ENCODE measurements at regions not wholly inside any gene's neighbourhood (a gene's known extent, or its start where the extent isn't known, plus 50 kb on each side); places are given as distances from the start of the nearest gene placed in this dataset.

- intact Hi-C loops (cut with DNase I; ENCODE audit: low total_unique reads), result no loop called here
- Histone ChIP-seq H3K27me3 (no peaks in the 10 kb centered on the region), H3K27ac (no peak overlapping the region), H3K36me3 (no peaks in the 10 kb centered on the region), H3K9me3 (no peaks in the 10 kb centered on the region), H3K4me1 (no peaks in the 10 kb centered on the region), H3K4me3 (no peak overlapping the region)
- DNase-seq (ENCODE audit: low spot score in 2 of 2), result no peak
- no peak for TF ChIP-seq POLR2A (IDR thresholded peaks at IDR 0.05)
- no peak for TF ChIP-seq POLR2AphosphoS5 (IDR thresholded peaks at IDR 0.05)
- TF ChIP-seq, protein P1, sequence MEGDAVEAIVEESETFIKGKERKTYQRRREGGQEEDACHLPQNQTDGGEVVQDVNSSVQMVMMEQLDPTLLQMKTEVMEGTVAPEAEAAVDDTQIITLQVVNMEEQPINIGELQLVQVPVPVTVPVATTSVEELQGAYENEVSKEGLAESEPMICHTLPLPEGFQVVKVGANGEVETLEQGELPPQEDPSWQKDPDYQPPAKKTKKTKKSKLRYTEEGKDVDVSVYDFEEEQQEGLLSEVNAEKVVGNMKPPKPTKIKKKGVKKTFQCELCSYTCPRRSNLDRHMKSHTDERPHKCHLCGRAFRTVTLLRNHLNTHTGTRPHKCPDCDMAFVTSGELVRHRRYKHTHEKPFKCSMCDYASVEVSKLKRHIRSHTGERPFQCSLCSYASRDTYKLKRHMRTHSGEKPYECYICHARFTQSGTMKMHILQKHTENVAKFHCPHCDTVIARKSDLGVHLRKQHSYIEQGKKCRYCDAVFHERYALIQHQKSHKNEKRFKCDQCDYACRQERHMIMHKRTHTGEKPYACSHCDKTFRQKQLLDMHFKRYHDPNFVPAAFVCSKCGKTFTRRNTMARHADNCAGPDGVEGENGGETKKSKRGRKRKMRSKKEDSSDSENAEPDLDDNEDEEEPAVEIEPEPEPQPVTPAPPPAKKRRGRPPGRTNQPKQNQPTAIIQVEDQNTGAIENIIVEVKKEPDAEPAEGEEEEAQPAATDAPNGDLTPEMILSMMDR (IDR thresholded peaks at IDR 0.05), result no peak
These were observed 99.9 kb downstream of the NUF2 start for GRCh38 chr1:163421701-163422100.

DNA sequence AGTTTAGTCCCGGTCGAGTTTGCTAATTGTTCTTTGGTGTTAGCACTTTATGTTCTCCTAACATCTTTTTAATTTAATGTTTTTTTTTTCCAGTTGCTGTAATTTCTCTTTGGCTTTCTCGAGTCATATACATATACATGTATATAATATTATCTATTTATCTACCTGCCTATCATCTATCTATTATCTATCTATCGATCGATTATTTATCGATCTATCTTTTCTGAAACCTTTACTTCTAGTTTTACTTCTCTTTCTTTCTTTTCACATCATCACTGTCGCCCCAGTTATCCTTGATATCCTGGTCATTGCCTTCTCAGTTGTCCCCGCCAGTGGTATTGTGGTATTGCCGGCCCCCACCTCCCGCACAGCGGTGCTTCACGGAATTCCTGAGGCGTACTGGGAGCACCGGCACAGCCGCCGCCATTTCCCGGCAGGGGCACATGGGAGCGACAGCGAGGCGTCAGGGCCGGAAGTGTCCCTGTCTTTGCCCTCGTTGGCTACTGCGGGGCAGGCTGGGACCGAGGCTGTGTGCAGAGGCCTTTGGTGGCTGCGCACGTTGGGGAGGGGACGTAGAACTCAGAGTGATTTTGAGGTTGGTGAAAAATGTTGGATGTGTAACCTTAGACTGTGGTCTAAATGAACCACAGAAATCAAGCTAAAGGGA, 101.1 kb downstream of the NUF2 start:
- TF ChIP-seq, protein P1 (IDR thresholded peaks at IDR 0.05), result no peak
- TF ChIP-seq POLR2AphosphoS5 (IDR thresholded peaks at IDR 0.05) (no peak), POLR2A (IDR thresholded peaks at IDR 0.05) (no peak)
- no peak overlapping the region for H3K4me3 ChIP-seq
- H3K27ac ChIP-seq, result no peak overlapping the region
- DNase-seq (ENCODE audit: low spot score in 2 of 2), result no peak
- H3K27me3 ChIP-seq, result no peaks in the 10 kb centered on the region
- H3K9me3 ChIP-seq, result no peaks in the 10 kb centered on the region
- intact Hi-C loops (cut with DNase I; ENCODE audit: low total_unique reads), result no loop called here
- H3K36me3 ChIP-seq, result no peaks in the 10 kb centered on the region
- H3K4me1 ChIP-seq, result no peaks in the 10 kb centered on the region

GRCh38 chr1:163426505-163427251, 104.9 kb downstream of the NUF2 start:
- Histone ChIP-seq H3K27me3 (no peaks in the 10 kb centered on the region), H3K4me1 (no peaks in the 10 kb centered on the region), H3K9me3 (no peaks in the 10 kb centered on the region), H3K36me3 (no peaks in the 10 kb centered on the region), H3K27ac (no peak overlapping the region), H3K4me3 (no peak overlapping the region)
- intact Hi-C loops (cut with DNase I; ENCODE audit: low total_unique reads), result no loop called here
- DNase-seq (ENCODE audit: low spot score in 2 of 2), result no peak
- no peak for TF ChIP-seq POLR2A (IDR thresholded peaks at IDR 0.05)
- TF ChIP-seq, protein P1 (IDR thresholded peaks at IDR 0.05), result no peak
- TF ChIP-seq POLR2AphosphoS5 (IDR thresholded peaks at IDR 0.05), result no peak

GRCh38 chr1:163427279-163427678, 105.5 kb downstream of the NUF2 start:
- TF ChIP-seq POLR2AphosphoS5 (IDR thresholded peaks at IDR 0.05) (no peak), POLR2A (IDR thresholded peaks at IDR 0.05) (no peak)
- TF ChIP-seq, protein P1 (IDR thresholded peaks at IDR 0.05), result no peak
- Histone ChIP-seq H3K4me3 (no peak overlapping the region), H3K27me3 (no peaks in the 10 kb centered on the region), H3K4me1 (no peaks in the 10 kb centered on the region), H3K36me3 (no peaks in the 10 kb centered on the region), H3K9me3 (peaks cover 0 to 1% of the 10 kb centered on the region in 2 donors), H3K27ac (no peak overlapping the region)
- intact Hi-C loops (cut with DNase I; ENCODE audit: low total_unique reads), result no loop called here
- DNase-seq (ENCODE audit: low spot score in 2 of 2), result no peak

- no peak for DNase-seq (ENCODE audit: low spot score in 2 of 2)
- Histone ChIP-seq H3K9me3 (peaks cover 0 to 4% of the 10 kb centered on the region in 2 donors), H3K27ac (no peak overlapping the region), H3K4me1 (no peaks in the 10 kb centered on the region), H3K36me3 (no peaks in the 10 kb centered on the region), H3K4me3 (no peak overlapping the region), H3K27me3 (no peaks in the 10 kb centered on the region)
- TF ChIP-seq POLR2AphosphoS5 (IDR thresholded peaks at IDR 0.05) (no peak), POLR2A (IDR thresholded peaks at IDR 0.05) (no peak)
- TF ChIP-seq, protein P1 (IDR thresholded peaks at IDR 0.05), result no peak
- intact Hi-C loops (cut with DNase I; ENCODE audit: low total_unique reads), result no loop called here
These were observed 114.5 kb downstream of the NUF2 start for GRCh38 chr1:163436140-163436812.
